ENCODE measurements at regions not wholly inside any gene's neighbourhood (a gene's known extent, or its start where the extent isn't known, plus 50 kb on each side); places are given as distances from the start of the nearest gene placed in this dataset.

DNA sequence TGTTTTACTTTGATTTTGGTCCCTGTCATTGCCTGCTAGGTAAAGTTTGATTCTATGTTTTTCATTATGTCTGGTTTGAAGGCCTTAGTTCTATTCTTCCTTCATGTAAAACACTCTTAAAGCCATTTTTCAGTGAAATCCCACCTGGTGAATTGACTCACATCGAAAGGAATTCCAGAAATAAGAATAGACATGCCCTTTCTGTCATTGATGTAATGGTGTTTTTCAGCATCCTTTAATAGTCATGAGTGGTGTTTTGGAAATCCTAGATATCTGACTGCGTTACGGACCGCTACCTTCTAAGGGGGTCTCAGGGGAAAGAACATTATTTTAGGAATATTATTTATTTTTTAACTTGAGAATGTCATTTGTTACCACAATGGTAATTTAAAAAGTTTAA, 104.5 kb upstream of the ZEB2 start:
- TF ChIP-seq, protein P1, sequence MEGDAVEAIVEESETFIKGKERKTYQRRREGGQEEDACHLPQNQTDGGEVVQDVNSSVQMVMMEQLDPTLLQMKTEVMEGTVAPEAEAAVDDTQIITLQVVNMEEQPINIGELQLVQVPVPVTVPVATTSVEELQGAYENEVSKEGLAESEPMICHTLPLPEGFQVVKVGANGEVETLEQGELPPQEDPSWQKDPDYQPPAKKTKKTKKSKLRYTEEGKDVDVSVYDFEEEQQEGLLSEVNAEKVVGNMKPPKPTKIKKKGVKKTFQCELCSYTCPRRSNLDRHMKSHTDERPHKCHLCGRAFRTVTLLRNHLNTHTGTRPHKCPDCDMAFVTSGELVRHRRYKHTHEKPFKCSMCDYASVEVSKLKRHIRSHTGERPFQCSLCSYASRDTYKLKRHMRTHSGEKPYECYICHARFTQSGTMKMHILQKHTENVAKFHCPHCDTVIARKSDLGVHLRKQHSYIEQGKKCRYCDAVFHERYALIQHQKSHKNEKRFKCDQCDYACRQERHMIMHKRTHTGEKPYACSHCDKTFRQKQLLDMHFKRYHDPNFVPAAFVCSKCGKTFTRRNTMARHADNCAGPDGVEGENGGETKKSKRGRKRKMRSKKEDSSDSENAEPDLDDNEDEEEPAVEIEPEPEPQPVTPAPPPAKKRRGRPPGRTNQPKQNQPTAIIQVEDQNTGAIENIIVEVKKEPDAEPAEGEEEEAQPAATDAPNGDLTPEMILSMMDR (IDR thresholded peaks at IDR 0.05), result no peak
- TF ChIP-seq POLR2A (IDR thresholded peaks at IDR 0.05), result no peak
